SK-N-SH (cell line): ENCODE measurements at regions not wholly inside any gene's neighbourhood (a gene's known extent, or its start where the extent isn't known, plus 50 kb on each side); places are given as distances from the start of the nearest gene placed in this dataset.
A peak's percentile ranks its signal among the peaks of the same experiment; 100 is the strongest.

Source experiments
- CTCF ChIA-PET: fragments of 300-600, 350-600 bp; formaldehyde crosslinking; extraction: SDS; loops from one replicate; lab custom pipeline; 2021; lab: Yijun Ruan, JAX
- POLR2A ChIA-PET: fragments of 350-600 bp; sonication (Branson Sonifier 250); formaldehyde crosslinking; extraction: SDS; loops from one replicate; lab custom pipeline; 2020; ENCODE audit warnings: antibody characterized with exemption, inconsistent platforms; lab: Yijun Ruan, JAX
- DNase-seq: peaks from one replicate; pipeline ENCODE4 v3.0.0; 2012
- H2AFZ ChIP-seq: fragments of 200-600 bp; sonication (generic); 2 replicates; pipeline ENCODE4 v1.8.1; 2016; ENCODE audit warnings: antibody characterized with exemption, mild to moderate bottlenecking, low read depth
- H3F3A ChIP-seq: fragments of 200-600 bp; sonication (generic); replicated peaks from 2 replicates; pipeline ENCODE3; 2016; ENCODE audit warnings: antibody characterized with exemption, mild to moderate bottlenecking; ENCODE audit not compliant: insufficient read depth
- H3K27ac ChIP-seq, 2 experiments: fragments of 200-500 bp in 1 of 2; fragments of 200-600 bp in 1 of 2; sonication (Bioruptor generic) in 1 of 2; sonication (generic), shearing (Covaris generic) in 1 of 2; 2 replicates each; pipeline versions ENCODE4 v1.5.1 to v1.6.1; 2014 to 2016; ENCODE audit warnings: low read depth in 2 of 2, inconsistent platforms in 1 of 2, low read length in 1 of 2, mild to moderate bottlenecking in 1 of 2, mixed read lengths in 1 of 2
- H3K27me3 ChIP-seq: fragments of 200-600 bp; sonication (generic), shearing (Covaris generic); 2 replicates; pipeline ENCODE4 v1.6.1; 2016; ENCODE audit warnings: mixed run types; ENCODE audit not compliant: insufficient read depth
- H3K36me3 ChIP-seq, 2 experiments: fragments of 200-500 bp in 1 of 2; fragments of 200-600 bp in 1 of 2; sonication (Bioruptor generic) in 1 of 2; sonication (generic) in 1 of 2; replicated peaks in 1 of 2; 2 replicates each; pipeline versions ENCODE3 to v1.5.1; 2014 to 2016; ENCODE audit warnings: low read length in 1 of 2, mild to moderate bottlenecking in 1 of 2; ENCODE audit not compliant: insufficient read depth in 2 of 2, control insufficient read depth in 1 of 2
- H3K4me1 ChIP-seq, 2 experiments: fragments of 200-500 bp in 1 of 2; fragments of 200-600 bp in 1 of 2; sonication (Bioruptor generic) in 1 of 2; sonication (generic), shearing (Covaris generic) in 1 of 2; 2 replicates each; pipeline versions ENCODE4 v1.5.1 to v1.6.1; 2014 to 2016; ENCODE audit warnings: low read depth in 1 of 2, low read length in 1 of 2, mixed run types in 1 of 2; ENCODE audit not compliant: insufficient read depth in 2 of 2, control insufficient read depth in 1 of 2
- H3K4me2 ChIP-seq: fragments of 200-600 bp; sonication (generic), shearing (Covaris generic); 2 replicates; pipeline ENCODE4 v1.6.1; 2017; ENCODE audit warnings: mixed run types
- H3K4me3 ChIP-seq, 2 experiments: fragments of 200-500 bp in 1 of 2; fragments of 200-600 bp in 1 of 2; sonication (Bioruptor generic) in 1 of 2; sonication (generic), shearing (Covaris generic) in 1 of 2; 2 replicates each; pipeline versions ENCODE4 v1.5.1 to v1.8.1; 2014 to 2016; ENCODE audit warnings: low read depth in 2 of 2, inconsistent platforms in 1 of 2, low read length in 1 of 2, mild to moderate bottlenecking in 1 of 2, mixed read lengths in 1 of 2, moderate library complexity in 1 of 2
- H3K79me2 ChIP-seq: fragments of 200-600 bp; sonication (generic); 2 replicates; pipeline ENCODE4 v1.8.1; 2017; ENCODE audit warnings: mild to moderate bottlenecking; ENCODE audit not compliant: insufficient read depth
- H3K9ac ChIP-seq: fragments of 200-600 bp; sonication (generic); 2 replicates; pipeline ENCODE4 v1.6.1; 2017; ENCODE audit warnings: mixed run types
- H3K9me2 ChIP-seq: fragments of 200-600 bp; sonication (generic); 2 replicates; pipeline ENCODE4 v1.6.1; 2017; ENCODE audit warnings: mixed run types
- H3K9me3 ChIP-seq: fragments of 200-600 bp; sonication (generic); 2 replicates; pipeline ENCODE4 v1.6.1; 2017; ENCODE audit warnings: mixed run types, mild to moderate bottlenecking, moderate library complexity
- H4K20me1 ChIP-seq: fragments of 200-600 bp; sonication (generic); 2 replicates; pipeline ENCODE4 v1.6.1; 2017; ENCODE audit warnings: mild to moderate bottlenecking, mixed run types; ENCODE audit not compliant: insufficient read depth
- CHD2 ChIP-seq: fragments of 150-350 bp; IDR thresholded peaks from 2 replicates; pipeline ENCODE4 v1.6.1; 2018; ENCODE audit warnings: low read length; ENCODE audit not compliant: partially characterized antibody
- ELF1 ChIP-seq: IDR thresholded peaks from 2 replicates; pipeline ENCODE4 v1.4.0; 2012
- EP300 ChIP-seq, 2 experiments: IDR thresholded peaks; 2 replicates each; pipeline versions ENCODE4 v1.4.0 to v1.6.1; 2012; ENCODE audit warnings: borderline replicate concordance in 1 of 2, low read depth in 1 of 2, low read length in 1 of 2
- EZH2phosphoT487 ChIP-seq: fragments of 200-600 bp; sonication (generic); IDR thresholded peaks from 2 replicates; pipeline ENCODE4 v1.6.1; 2017; ENCODE audit warnings: low read depth, mixed run types, mild to moderate bottlenecking, antibody characterized with exemption, moderate library complexity, borderline replicate concordance
- FOSL2 ChIP-seq: IDR thresholded peaks from 2 replicates; pipeline ENCODE4 v1.4.0; 2012; ENCODE audit warnings: low read depth, mild to moderate bottlenecking, moderate library complexity, borderline replicate concordance
- FOXM1 ChIP-seq: IDR thresholded peaks from 2 replicates; pipeline ENCODE4 v1.4.0; 2012; ENCODE audit warnings: low read depth, mild to moderate bottlenecking
- GABPA ChIP-seq: IDR thresholded peaks from 2 replicates; pipeline ENCODE4 v1.4.0; 2012; ENCODE audit warnings: low read depth, mild to moderate bottlenecking
- JUND ChIP-seq: IDR thresholded peaks from 2 replicates; pipeline ENCODE4 v1.4.0; 2012
- MAX ChIP-seq: IDR thresholded peaks from 2 replicates; pipeline ENCODE4 v1.4.0; 2012; ENCODE audit warnings: low read depth
- MEF2A ChIP-seq: IDR thresholded peaks from 2 replicates; pipeline ENCODE4 v1.4.0; 2012; ENCODE audit warnings: low read depth, borderline replicate concordance
- MXI1 ChIP-seq: IDR thresholded peaks from 2 replicates; pipeline ENCODE4 v1.6.1; 2012; ENCODE audit warnings: mild to moderate bottlenecking, low read depth, low read length, improper control_type of control experiment
- NFIC ChIP-seq: IDR thresholded peaks from 2 replicates; pipeline ENCODE4 v1.4.0; 2012; ENCODE audit warnings: borderline replicate concordance
- PBX3 ChIP-seq: IDR thresholded peaks from 2 replicates; pipeline ENCODE4; 2012
- POLR2AphosphoS5 ChIP-seq: IDR thresholded peaks from 2 replicates; pipeline ENCODE4 v1.6.1; 2012; ENCODE audit warnings: low read depth, low read length
- RXRA ChIP-seq: IDR thresholded peaks from 2 replicates; pipeline ENCODE4 v1.4.0; 2012; ENCODE audit warnings: low read depth, mild to moderate bottlenecking, borderline replicate concordance
- TCF12 ChIP-seq: IDR thresholded peaks from 2 replicates; pipeline ENCODE4 v1.4.0; 2012
- TEAD4 ChIP-seq: IDR thresholded peaks from 2 replicates; pipeline ENCODE4 v1.4.0; 2012; ENCODE audit warnings: mild to moderate bottlenecking, borderline replicate concordance; ENCODE audit not compliant: insufficient read depth
- USF2 ChIP-seq: fragments of 150-350 bp; IDR thresholded peaks from 2 replicates; pipeline ENCODE4 v1.6.1; 2017; ENCODE audit warnings: antibody characterized with exemption, low read length, low read depth, borderline replicate concordance
- YY1 ChIP-seq: IDR thresholded peaks from 2 replicates; pipeline ENCODE4 v1.4.0; 2012; ENCODE audit warnings: low read depth, mild to moderate bottlenecking
- ZBTB33 ChIP-seq: IDR thresholded peaks from 2 replicates; pipeline ENCODE4 v1.4.0; 2012; ENCODE audit warnings: low read depth, borderline replicate concordance
- WGBS: methylation state at CpG from one replicate; pipeline ENCODE4 v1.1.6; 2017; ENCODE audit warnings: low lambda C conversion rate; 5-methylcytosine and 5-hydroxymethylcytosine counted together
- TF ChIP-seq, protein P1 (sequence below): IDR thresholded peaks from 2 replicates; pipeline ENCODE4 v1.4.0; 2012; ENCODE audit warnings: low read depth, borderline replicate concordance
- TF ChIP-seq, protein P2 (sequence below): fragments of 200-600 bp; sonication (generic); IDR thresholded peaks from 2 replicates; pipeline ENCODE4 v1.6.1; 2017; ENCODE audit warnings: antibody characterized with exemption, mild to moderate bottlenecking, moderate library complexity

DNA sequence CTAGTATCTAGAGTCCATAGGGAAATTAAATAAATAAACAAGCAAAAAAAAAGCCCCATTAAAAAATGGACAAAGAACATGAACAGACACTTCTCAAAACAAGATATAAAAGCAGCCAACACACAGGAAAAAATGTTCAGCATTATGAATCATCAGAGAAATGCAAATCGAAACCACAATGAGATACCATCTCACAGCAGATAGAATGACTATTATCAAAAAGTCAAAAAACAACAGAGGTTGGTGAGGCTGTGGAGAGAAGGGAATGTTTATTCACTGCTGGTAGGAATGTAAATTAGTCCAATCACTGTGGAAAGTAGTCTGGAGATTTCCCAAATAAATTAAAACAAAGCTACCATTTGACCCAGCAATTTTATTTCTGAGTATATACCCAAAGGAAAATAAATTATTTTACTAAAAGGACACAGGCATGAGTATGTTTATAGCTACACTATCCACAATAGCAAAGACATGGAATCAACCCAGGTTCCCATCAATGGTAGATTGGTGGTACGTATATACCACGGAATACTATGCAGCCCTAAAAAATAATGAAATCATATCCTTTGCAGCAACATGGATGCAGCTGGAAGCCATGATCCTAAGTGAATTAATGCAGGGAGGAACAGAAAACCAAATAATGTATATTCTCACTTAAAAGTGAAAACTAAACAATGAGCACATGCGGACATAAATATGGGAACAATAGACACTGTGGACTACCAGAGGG, 366.5 kb upstream of the SEMA3C start:
- WGBS: 76% methylated on average over 4 of the region's 4 CpGs
- TF ChIP-seq NFIC (peak; percentile 90), EZH2phosphoT487 (no peak), FOSL2 (peak; percentile 97), ZBTB33 (peak; percentile 76; the same call in 1 of the 2 replicates), RXRA (peak; percentile 77; the same call in 1 of the 2 replicates), USF2 (no peak), FOXM1 (peak; percentile 97), MXI1 (no peak), ELF1 (peak; percentile 24; the same call in 1 of the 2 replicates), EP300 (IDR thresholded peaks at IDR 0.05; ENCODE audit: borderline replicate concordance in 1 of 2, low read depth in 1 of 2, low read length in 1 of 2) (peak in 1 of 2 experiments; percentile 94; a peak in 2 of 4 replicates), YY1 (0 out of 2 replicates have a peak, but pooled peaks have one; percentile 27), CHD2 (no peak), JUND (peak; percentile 99), MEF2A (peak; percentile 61), TEAD4 (peak; percentile 98), PBX3 (peak; percentile 91), TCF12 (peak; percentile 98), GABPA (no peak), POLR2AphosphoS5 (peak; percentile 82; the same call in 1 of the 2 replicates), MAX (peak; percentile 57; the same call in 1 of the 2 replicates)
- TF ChIP-seq, protein P1, sequence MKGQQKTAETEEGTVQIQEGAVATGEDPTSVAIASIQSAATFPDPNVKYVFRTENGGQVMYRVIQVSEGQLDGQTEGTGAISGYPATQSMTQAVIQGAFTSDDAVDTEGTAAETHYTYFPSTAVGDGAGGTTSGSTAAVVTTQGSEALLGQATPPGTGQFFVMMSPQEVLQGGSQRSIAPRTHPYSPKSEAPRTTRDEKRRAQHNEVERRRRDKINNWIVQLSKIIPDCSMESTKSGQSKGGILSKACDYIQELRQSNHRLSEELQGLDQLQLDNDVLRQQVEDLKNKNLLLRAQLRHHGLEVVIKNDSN: no peak
- TF ChIP-seq, protein P2, sequence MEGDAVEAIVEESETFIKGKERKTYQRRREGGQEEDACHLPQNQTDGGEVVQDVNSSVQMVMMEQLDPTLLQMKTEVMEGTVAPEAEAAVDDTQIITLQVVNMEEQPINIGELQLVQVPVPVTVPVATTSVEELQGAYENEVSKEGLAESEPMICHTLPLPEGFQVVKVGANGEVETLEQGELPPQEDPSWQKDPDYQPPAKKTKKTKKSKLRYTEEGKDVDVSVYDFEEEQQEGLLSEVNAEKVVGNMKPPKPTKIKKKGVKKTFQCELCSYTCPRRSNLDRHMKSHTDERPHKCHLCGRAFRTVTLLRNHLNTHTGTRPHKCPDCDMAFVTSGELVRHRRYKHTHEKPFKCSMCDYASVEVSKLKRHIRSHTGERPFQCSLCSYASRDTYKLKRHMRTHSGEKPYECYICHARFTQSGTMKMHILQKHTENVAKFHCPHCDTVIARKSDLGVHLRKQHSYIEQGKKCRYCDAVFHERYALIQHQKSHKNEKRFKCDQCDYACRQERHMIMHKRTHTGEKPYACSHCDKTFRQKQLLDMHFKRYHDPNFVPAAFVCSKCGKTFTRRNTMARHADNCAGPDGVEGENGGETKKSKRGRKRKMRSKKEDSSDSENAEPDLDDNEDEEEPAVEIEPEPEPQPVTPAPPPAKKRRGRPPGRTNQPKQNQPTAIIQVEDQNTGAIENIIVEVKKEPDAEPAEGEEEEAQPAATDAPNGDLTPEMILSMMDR: peak; percentile 51
- Histone ChIP-seq H2AFZ (no peak overlapping the region), H3K4me3 (no peak overlapping the region), H3F3A (peaks cover 29% of the 10 kb centered on the region), H3K4me1 (peaks cover 0 to 9% of the 10 kb centered on the region in 2 experiments; a peak in 2 of 4 replicates), H3K79me2 (no peaks in the 10 kb centered on the region), H3K36me3 (no peaks in the 10 kb centered on the region), H3K9me2 (no peaks in the 10 kb centered on the region), H3K27ac (peak overlapping the region; percentile 58 to 78; a peak in 3 of 4 replicates), H3K9ac (no peak overlapping the region), H3K4me2 (0 out of 2 replicates have a peak overlapping the region, but pooled peaks have one; percentile 3), H3K9me3 (no peaks in the 10 kb centered on the region), H4K20me1 (no peaks in the 10 kb centered on the region; the same call in 1 of the 2 replicates), H3K27me3 (no peaks in the 10 kb centered on the region)
- CTCF ChIA-PET: no interaction called here
- DNase-seq: no peak
- POLR2A ChIA-PET: no interaction called here
